ENCODE measurements at regions not wholly inside any gene's neighbourhood (a gene's known extent, or its start where the extent isn't known, plus 50 kb on each side); places are given as distances from the start of the nearest gene placed in this dataset.
"Not testable (repeated sequence)": the region's sequence is repeated elsewhere in the genome, so short reads cannot be mapped to it uniquely, and the experiment has no call there.

- no peaks in the 10 kb centered on the region for H3K4me1 ChIP-seq (ENCODE audit: control insufficient read depth in 1 of 2, insufficient read depth in 2 of 2, low read length in 2 of 2)
- no peak overlapping the region for H2AFZ ChIP-seq (ENCODE audit: insufficient read depth, low read length, poor library complexity)
- no peak for DNase-seq
- H3K79me1 ChIP-seq (ENCODE audit: low read length), result no peaks in the 10 kb centered on the region
- H2BK12ac ChIP-seq (ENCODE audit: low read length), result no peak overlapping the region
- no peak overlapping the region for H4K8ac ChIP-seq (ENCODE audit: low read depth, low read length)
- no peaks in the 10 kb centered on the region for H3K36me3 ChIP-seq (ENCODE audit: control insufficient read depth in 1 of 2, insufficient read depth in 2 of 2, low read length in 2 of 2)
- H3K18ac ChIP-seq (ENCODE audit: low read length), result no peak overlapping the region
- no peaks in the 10 kb centered on the region for H3K27me3 ChIP-seq (ENCODE audit: insufficient read depth, low read length)
- no peak overlapping the region for H3K14ac ChIP-seq (ENCODE audit: low read length)
- H3K4ac ChIP-seq (ENCODE audit: low read depth, low read length), result no peak overlapping the region
- H2BK5ac ChIP-seq (ENCODE audit: low read depth, low read length, poor library complexity), result no peak overlapping the region
- no peak overlapping the region for H3K4me2 ChIP-seq (ENCODE audit: low read length)
- H3K9ac ChIP-seq (ENCODE audit: low read length), result no peak overlapping the region
- no peaks in the 10 kb centered on the region for H3K79me2 ChIP-seq (ENCODE audit: control insufficient read depth, insufficient read depth, low read length, poor library complexity)
- no peak overlapping the region for H3K27ac ChIP-seq (ENCODE audit: low read depth, low read length)
- H3K23ac ChIP-seq (ENCODE audit: low read length), result no peak overlapping the region
- no peak overlapping the region for H2BK120ac ChIP-seq (ENCODE audit: insufficient read depth, low read length, poor library complexity)
- H4K91ac ChIP-seq (ENCODE audit: low read depth, low read length), result no peak overlapping the region
- no peak overlapping the region for H3K4me3 ChIP-seq (ENCODE audit: low read depth, low read length)
- no peak overlapping the region for H4K12ac ChIP-seq (ENCODE audit: low read depth, low read length)
- H2AK5ac ChIP-seq (ENCODE audit: low read length), result no peak overlapping the region
- H3K9me3 ChIP-seq (ENCODE audit: insufficient read depth, low read depth, low read length), result no peaks in the 10 kb centered on the region
- no CpG with 5 or more reads among the region's 4 CpGs for WGBS (ENCODE audit: extremely low coverage, insufficient coverage, insufficient read length)
Measured at GRCh38 chr1:208737161-208737560, 493.0 kb upstream of the PLXNA2 start.

GRCh38 chr1:208737922-208738321 is 493.7 kb upstream of the PLXNA2 start:
- no CpG with 5 or more reads among the region's 4 CpGs for WGBS (ENCODE audit: extremely low coverage, insufficient coverage, insufficient read length)
- H3K27ac ChIP-seq (ENCODE audit: low read depth, low read length), result no peak overlapping the region
- H3K23ac ChIP-seq (ENCODE audit: low read length), result no peak overlapping the region
- H2BK12ac ChIP-seq (ENCODE audit: low read length), result no peak overlapping the region
- H3K79me1 ChIP-seq (ENCODE audit: low read length), result no peaks in the 10 kb centered on the region
- no peak for DNase-seq
- no peak overlapping the region for H3K18ac ChIP-seq (ENCODE audit: low read length)
- no peak overlapping the region for H4K8ac ChIP-seq (ENCODE audit: low read depth, low read length)
- no peak overlapping the region for H4K12ac ChIP-seq (ENCODE audit: low read depth, low read length)
- H3K9ac ChIP-seq (ENCODE audit: low read length), result no peak overlapping the region
- no peaks in the 10 kb centered on the region for H3K79me2 ChIP-seq (ENCODE audit: control insufficient read depth, insufficient read depth, low read length, poor library complexity)
- H3K4ac ChIP-seq (ENCODE audit: low read depth, low read length), result no peak overlapping the region
- no peak overlapping the region for H4K91ac ChIP-seq (ENCODE audit: low read depth, low read length)
- H2AFZ ChIP-seq (ENCODE audit: insufficient read depth, low read length, poor library complexity), result no peak overlapping the region
- no peaks in the 10 kb centered on the region for H3K9me3 ChIP-seq (ENCODE audit: insufficient read depth, low read depth, low read length)
- no peaks in the 10 kb centered on the region for H3K36me3 ChIP-seq (ENCODE audit: control insufficient read depth in 1 of 2, insufficient read depth in 2 of 2, low read length in 2 of 2)
- no peak overlapping the region for H2BK5ac ChIP-seq (ENCODE audit: low read depth, low read length, poor library complexity)
- H2AK5ac ChIP-seq (ENCODE audit: low read length), result no peak overlapping the region
- H3K14ac ChIP-seq (ENCODE audit: low read length), result no peak overlapping the region
- H2BK120ac ChIP-seq (ENCODE audit: insufficient read depth, low read length, poor library complexity), result no peak overlapping the region
- H3K4me1 ChIP-seq (ENCODE audit: control insufficient read depth in 1 of 2, insufficient read depth in 2 of 2, low read length in 2 of 2), result no peaks in the 10 kb centered on the region
- no peak overlapping the region for H3K4me3 ChIP-seq (ENCODE audit: low read depth, low read length)
- H3K27me3 ChIP-seq (ENCODE audit: insufficient read depth, low read length), result no peaks in the 10 kb centered on the region
- H3K4me2 ChIP-seq (ENCODE audit: low read length), result no peak overlapping the region

GRCh38 chr1:208739636-208740035 is 495.5 kb upstream of the PLXNA2 start:
- not testable (repeated sequence) for H2BK120ac ChIP-seq (ENCODE audit: insufficient read depth, low read length, poor library complexity); H3K4me1 ChIP-seq (ENCODE audit: control insufficient read depth in 1 of 2, insufficient read depth in 2 of 2, low read length in 2 of 2); H3K27ac ChIP-seq (ENCODE audit: low read depth, low read length); H3K18ac ChIP-seq (ENCODE audit: low read length); H3K23ac ChIP-seq (ENCODE audit: low read length); H4K12ac ChIP-seq (ENCODE audit: low read depth, low read length); H3K14ac ChIP-seq (ENCODE audit: low read length); H3K9me3 ChIP-seq (ENCODE audit: insufficient read depth, low read depth, low read length); H3K27me3 ChIP-seq (ENCODE audit: insufficient read depth, low read length); H3K79me1 ChIP-seq (ENCODE audit: low read length); H2BK5ac ChIP-seq (ENCODE audit: low read depth, low read length, poor library complexity); H2AK5ac ChIP-seq (ENCODE audit: low read length); H4K8ac ChIP-seq (ENCODE audit: low read depth, low read length); H2BK12ac ChIP-seq (ENCODE audit: low read length); H3K9ac ChIP-seq (ENCODE audit: low read length); H3K4me3 ChIP-seq (ENCODE audit: low read depth, low read length); H3K4me2 ChIP-seq (ENCODE audit: low read length); DNase-seq; H4K91ac ChIP-seq (ENCODE audit: low read depth, low read length); H3K4ac ChIP-seq (ENCODE audit: low read depth, low read length); H3K79me2 ChIP-seq (ENCODE audit: control insufficient read depth, insufficient read depth, low read length, poor library complexity); H2AFZ ChIP-seq (ENCODE audit: insufficient read depth, low read length, poor library complexity); H3K36me3 ChIP-seq (ENCODE audit: control insufficient read depth in 1 of 2, insufficient read depth in 2 of 2, low read length in 2 of 2)
- WGBS (ENCODE audit: extremely low coverage, insufficient coverage, insufficient read length), result no CpG with 5 or more reads among the region's 20 CpGs

GRCh38 chr1:208741296-208741695 is 497.1 kb upstream of the PLXNA2 start:
- Histone ChIP-seq H3K4ac (ENCODE audit: low read depth, low read length) (no peak overlapping the region), H2AK5ac (ENCODE audit: low read length) (no peak overlapping the region), H2BK120ac (ENCODE audit: insufficient read depth, low read length, poor library complexity) (no peak overlapping the region), H3K27ac (ENCODE audit: low read depth, low read length) (no peak overlapping the region), H3K9ac (ENCODE audit: low read length) (no peak overlapping the region), H3K4me3 (ENCODE audit: low read depth, low read length) (no peak overlapping the region), H3K9me3 (ENCODE audit: insufficient read depth, low read depth, low read length) (no peaks in the 10 kb centered on the region), H4K91ac (ENCODE audit: low read depth, low read length) (no peak overlapping the region), H3K23ac (ENCODE audit: low read length) (no peak overlapping the region), H3K4me1 (ENCODE audit: control insufficient read depth in 1 of 2, insufficient read depth in 2 of 2, low read length in 2 of 2) (no peaks in the 10 kb centered on the region), H4K8ac (ENCODE audit: low read depth, low read length) (no peak overlapping the region), H2BK5ac (ENCODE audit: low read depth, low read length, poor library complexity) (no peak overlapping the region), H3K79me1 (ENCODE audit: low read length) (no peaks in the 10 kb centered on the region), H3K18ac (ENCODE audit: low read length) (no peak overlapping the region), H3K36me3 (ENCODE audit: control insufficient read depth in 1 of 2, insufficient read depth in 2 of 2, low read length in 2 of 2) (no peaks in the 10 kb centered on the region), H2AFZ (ENCODE audit: insufficient read depth, low read length, poor library complexity) (no peak overlapping the region), H3K27me3 (ENCODE audit: insufficient read depth, low read length) (no peaks in the 10 kb centered on the region), H4K12ac (ENCODE audit: low read depth, low read length) (no peak overlapping the region), H2BK12ac (ENCODE audit: low read length) (no peak overlapping the region), H3K79me2 (ENCODE audit: control insufficient read depth, insufficient read depth, low read length, poor library complexity) (no peaks in the 10 kb centered on the region), H3K14ac (ENCODE audit: low read length) (no peak overlapping the region), H3K4me2 (ENCODE audit: low read length) (no peak overlapping the region)
- WGBS (ENCODE audit: extremely low coverage, insufficient coverage, insufficient read length), result no CpG with 5 or more reads among the region's 3 CpGs
- DNase-seq, result no peak
